SK-N-SH treated with all-trans-retinoic acid at 6 μM for 48 hours (cell line): ENCODE measurements at regions not wholly inside any gene's neighbourhood (a gene's known extent, or its start where the extent isn't known, plus 50 kb on each side); places are given as distances from the start of the nearest gene placed in this dataset.

Experiments used
- ATAC-seq: fragments of 200-7000 bp; cut with Tn5 transposase; 3 replicates; pipeline ENCODE4 v1.9.1; 2020; ENCODE audit warnings: mild to moderate bottlenecking, moderate library complexity
- ARNTL ChIP-seq: fragments of 450-650 bp; formaldehyde crosslinking; IDR thresholded peaks from 2 replicates; pipeline ENCODE4 v1.5.0; 2020; ENCODE audit warnings: low read depth, mild to moderate bottlenecking, moderate library complexity, borderline replicate concordance
- BACH2 ChIP-seq: fragments of 250-450 bp; sonication (Bioruptor Pico); IDR thresholded peaks from 2 replicates; pipeline ENCODE4 v1.9.0; 2021; ENCODE audit warnings: mild to moderate bottlenecking, borderline replicate concordance
- CSDC2 ChIP-seq: fragments of 250-450 bp; sonication (Bioruptor Pico); IDR thresholded peaks from 2 replicates; pipeline ENCODE4 v1.5.0; 2020; ENCODE audit warnings: mild to moderate bottlenecking, moderate library complexity
- GLIS3 ChIP-seq: fragments of 250-450 bp; sonication (Bioruptor Pico); IDR thresholded peaks from 2 replicates; pipeline ENCODE4 v1.5.0; 2020; ENCODE audit warnings: mild to moderate bottlenecking, moderate library complexity
- ISL1 ChIP-seq: fragments of 250-450 bp; sonication (Bioruptor Pico); IDR thresholded peaks from 2 replicates; pipeline ENCODE4 v2.1.2; 2022; ENCODE audit warnings: mild to moderate bottlenecking, moderate library complexity
- OSR1 ChIP-seq: fragments of 250-450 bp; sonication (Bioruptor Pico); IDR thresholded peaks from 2 replicates; pipeline ENCODE4 v1.8.0; 2022; ENCODE audit warnings: moderate library complexity, mild to moderate bottlenecking, inconsistent platforms
- PPARA ChIP-seq: fragments of 250-450 bp; sonication (Bioruptor Pico); IDR thresholded peaks from 2 replicates; pipeline ENCODE4 v1.5.0; 2020; ENCODE audit warnings: mild to moderate bottlenecking, borderline replicate concordance
- RARB ChIP-seq: fragments of 250-450 bp; sonication (Bioruptor Pico); IDR thresholded peaks from 2 replicates; pipeline ENCODE4 v1.8.0; 2021; ENCODE audit warnings: mild to moderate bottlenecking, moderate library complexity
- SNAI2 ChIP-seq: fragments of 250-450 bp; sonication (Bioruptor Pico); IDR thresholded peaks from 2 replicates; pipeline ENCODE4 v1.5.0; 2020; ENCODE audit warnings: mild to moderate bottlenecking, moderate library complexity
- TOX ChIP-seq: fragments of 250-450 bp; sonication (Bioruptor Pico); IDR thresholded peaks from 2 replicates; pipeline ENCODE4 v1.8.0; 2021; ENCODE audit warnings: mild to moderate bottlenecking, moderate library complexity, borderline replicate concordance
- ZC3H10 ChIP-seq: fragments of 250-450 bp; sonication (Bioruptor Pico); IDR thresholded peaks from 2 replicates; pipeline ENCODE4 v1.5.1; 2021; ENCODE audit warnings: mild to moderate bottlenecking, moderate library complexity
- ZFP3 ChIP-seq: fragments of 250-450 bp; sonication (Bioruptor Pico); IDR thresholded peaks from 2 replicates; pipeline ENCODE4 v1.5.0; 2020; ENCODE audit warnings: mild to moderate bottlenecking, moderate library complexity
- ZFP30 ChIP-seq: fragments of 450-650 bp; formaldehyde crosslinking; IDR thresholded peaks from 2 replicates; pipeline ENCODE4 v1.5.0; 2022; ENCODE audit warnings: mild to moderate bottlenecking, moderate library complexity
- ZNF565 ChIP-seq: fragments of 450-650 bp; formaldehyde crosslinking; conservative IDR thresholded peaks from 2 replicates; pipeline ENCODE4 v1.5.0; 2020; ENCODE audit warnings: low read depth, mild to moderate bottlenecking, moderate library complexity
- ZNF70 ChIP-seq: fragments of 450-650 bp; formaldehyde crosslinking; IDR thresholded peaks from 2 replicates; pipeline ENCODE4 v1.5.0; 2020; ENCODE audit warnings: mild to moderate bottlenecking, moderate library complexity
- ZNF8 ChIP-seq: fragments of 450-650 bp; formaldehyde crosslinking; IDR thresholded peaks from 2 replicates; pipeline ENCODE4 v1.5.0; 2020; ENCODE audit warnings: mild to moderate bottlenecking, moderate library complexity
- TF ChIP-seq, protein P1 (sequence below): fragments of 250-450 bp; sonication (Bioruptor Pico); IDR thresholded peaks from 2 replicates; pipeline ENCODE4 v1.8.0; 2020; ENCODE audit warnings: mild to moderate bottlenecking, moderate library complexity, borderline replicate concordance
- TF ChIP-seq, protein P2 (sequence below): fragments of 250-450 bp; sonication (Bioruptor Pico); IDR thresholded peaks from 2 replicates; pipeline ENCODE4 v1.5.1; 2021; ENCODE audit warnings: mild to moderate bottlenecking, moderate library complexity
- TF ChIP-seq, protein P3 (sequence below): fragments of 250-450 bp; sonication (Bioruptor Pico); IDR thresholded peaks from 2 replicates; pipeline ENCODE4 v1.5.1; 2020; ENCODE audit warnings: low read depth, mild to moderate bottlenecking, moderate library complexity
- TF ChIP-seq, protein P4 (sequence below): fragments of 250-450 bp; sonication (Bioruptor Pico); IDR thresholded peaks from 2 replicates; pipeline ENCODE4 v1.8.0; 2021; ENCODE audit warnings: low read depth, mild to moderate bottlenecking, moderate library complexity, borderline replicate concordance
- TF ChIP-seq, protein P5 (sequence below): fragments of 250-450 bp; sonication (Bioruptor Pico); IDR thresholded peaks from 2 replicates; pipeline ENCODE4 v1.5.0; 2020; ENCODE audit warnings: mild to moderate bottlenecking, moderate library complexity

DNA sequence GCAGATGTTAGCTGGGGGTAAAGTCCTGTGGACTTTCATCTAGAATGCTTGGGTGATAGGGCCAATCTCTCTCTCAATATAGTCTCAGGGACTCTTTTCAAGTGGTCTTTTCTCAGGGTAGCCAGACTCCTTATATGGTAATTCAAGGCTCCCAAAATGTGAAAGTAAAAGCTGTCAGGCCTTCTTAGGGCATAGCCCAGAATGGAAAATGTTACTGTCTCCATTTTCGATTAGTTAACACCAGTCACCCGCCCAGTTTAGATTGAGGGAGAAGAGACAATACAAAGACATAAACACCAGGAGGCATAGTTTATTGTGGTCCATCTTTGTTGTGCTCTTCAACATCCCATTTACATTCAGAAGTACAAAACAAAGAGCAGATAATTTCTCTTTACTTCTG, 295.8 kb downstream of the EPHA7 start (continued):
- TF ChIP-seq, protein P1, sequence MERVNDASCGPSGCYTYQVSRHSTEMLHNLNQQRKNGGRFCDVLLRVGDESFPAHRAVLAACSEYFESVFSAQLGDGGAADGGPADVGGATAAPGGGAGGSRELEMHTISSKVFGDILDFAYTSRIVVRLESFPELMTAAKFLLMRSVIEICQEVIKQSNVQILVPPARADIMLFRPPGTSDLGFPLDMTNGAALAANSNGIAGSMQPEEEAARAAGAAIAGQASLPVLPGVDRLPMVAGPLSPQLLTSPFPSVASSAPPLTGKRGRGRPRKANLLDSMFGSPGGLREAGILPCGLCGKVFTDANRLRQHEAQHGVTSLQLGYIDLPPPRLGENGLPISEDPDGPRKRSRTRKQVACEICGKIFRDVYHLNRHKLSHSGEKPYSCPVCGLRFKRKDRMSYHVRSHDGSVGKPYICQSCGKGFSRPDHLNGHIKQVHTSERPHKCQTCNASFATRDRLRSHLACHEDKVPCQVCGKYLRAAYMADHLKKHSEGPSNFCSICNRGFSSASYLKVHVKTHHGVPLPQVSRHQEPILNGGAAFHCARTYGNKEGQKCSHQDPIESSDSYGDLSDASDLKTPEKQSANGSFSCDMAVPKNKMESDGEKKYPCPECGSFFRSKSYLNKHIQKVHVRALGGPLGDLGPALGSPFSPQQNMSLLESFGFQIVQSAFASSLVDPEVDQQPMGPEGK (CRISPR knock-in tag) = no peak
- TF ChIP-seq SNAI2 (no peak), ZFP30 (CRISPR knock-in tag) (no peak), PPARA (no peak), ZNF8 (CRISPR knock-in tag) (no peak)
- TF ChIP-seq, protein P2, sequence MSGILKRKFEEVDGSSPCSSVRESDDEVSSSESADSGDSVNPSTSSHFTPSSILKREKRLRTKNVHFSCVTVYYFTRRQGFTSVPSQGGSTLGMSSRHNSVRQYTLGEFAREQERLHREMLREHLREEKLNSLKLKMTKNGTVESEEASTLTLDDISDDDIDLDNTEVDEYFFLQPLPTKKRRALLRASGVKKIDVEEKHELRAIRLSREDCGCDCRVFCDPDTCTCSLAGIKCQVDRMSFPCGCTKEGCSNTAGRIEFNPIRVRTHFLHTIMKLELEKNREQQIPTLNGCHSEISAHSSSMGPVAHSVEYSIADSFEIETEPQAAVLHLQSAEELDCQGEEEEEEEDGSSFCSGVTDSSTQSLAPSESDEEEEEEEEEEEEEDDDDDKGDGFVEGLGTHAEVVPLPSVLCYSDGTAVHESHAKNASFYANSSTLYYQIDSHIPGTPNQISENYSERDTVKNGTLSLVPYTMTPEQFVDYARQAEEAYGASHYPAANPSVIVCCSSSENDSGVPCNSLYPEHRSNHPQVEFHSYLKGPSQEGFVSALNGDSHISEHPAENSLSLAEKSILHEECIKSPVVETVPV (CRISPR knock-in tag) = no peak

DNA sequence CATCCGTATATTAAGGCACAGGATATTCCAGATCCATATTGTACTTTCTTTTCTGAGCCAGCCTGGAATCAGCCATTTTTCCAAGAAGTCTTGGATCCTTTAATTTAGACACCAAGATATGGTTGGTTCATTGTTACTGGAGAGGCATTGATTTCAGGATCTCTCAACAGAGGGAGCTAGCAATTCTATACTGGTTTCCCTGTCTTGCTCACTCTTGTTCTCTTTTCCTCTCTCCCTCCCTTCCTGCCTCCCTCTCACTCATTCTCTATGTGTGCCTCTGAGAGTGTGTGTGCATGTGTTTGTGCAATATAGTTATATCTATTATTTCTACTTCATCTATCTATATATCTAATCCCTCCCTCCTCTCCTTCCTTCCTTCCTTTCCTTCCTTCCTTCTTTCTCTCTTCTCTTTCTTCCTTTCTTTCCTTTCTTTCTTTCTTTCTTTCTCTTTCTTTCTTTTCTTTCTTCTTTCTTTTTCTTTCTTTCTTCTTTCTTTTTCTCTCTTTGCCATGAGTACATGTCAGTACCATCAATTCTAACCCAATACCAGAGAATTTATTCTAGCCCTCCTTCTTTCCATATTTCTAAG, 299.1 kb downstream of the EPHA7 start:
- TF ChIP-seq ZC3H10 (CRISPR knock-in tag) (no peak), ZNF70 (CRISPR knock-in tag) (no peak), OSR1 (CRISPR knock-in tag) (no peak), ZNF565 (CRISPR knock-in tag) (no peak), ISL1 (CRISPR knock-in tag) (no peak), CSDC2 (no peak), ZNF8 (CRISPR knock-in tag) (no peak), ARNTL (CRISPR knock-in tag) (no peak), ZFP3 (no peak)
- TF ChIP-seq, protein P3, sequence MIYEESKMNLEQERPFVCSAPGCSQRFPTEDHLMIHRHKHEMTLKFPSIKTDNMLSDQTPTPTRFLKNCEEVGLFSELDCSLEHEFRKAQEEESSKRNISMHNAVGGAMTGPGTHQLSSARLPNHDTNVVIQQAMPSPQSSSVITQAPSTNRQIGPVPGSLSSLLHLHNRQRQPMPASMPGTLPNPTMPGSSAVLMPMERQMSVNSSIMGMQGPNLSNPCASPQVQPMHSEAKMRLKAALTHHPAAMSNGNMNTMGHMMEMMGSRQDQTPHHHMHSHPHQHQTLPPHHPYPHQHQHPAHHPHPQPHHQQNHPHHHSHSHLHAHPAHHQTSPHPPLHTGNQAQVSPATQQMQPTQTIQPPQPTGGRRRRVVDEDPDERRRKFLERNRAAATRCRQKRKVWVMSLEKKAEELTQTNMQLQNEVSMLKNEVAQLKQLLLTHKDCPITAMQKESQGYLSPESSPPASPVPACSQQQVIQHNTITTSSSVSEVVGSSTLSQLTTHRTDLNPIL = no peak
- no peak for ATAC-seq

DNA sequence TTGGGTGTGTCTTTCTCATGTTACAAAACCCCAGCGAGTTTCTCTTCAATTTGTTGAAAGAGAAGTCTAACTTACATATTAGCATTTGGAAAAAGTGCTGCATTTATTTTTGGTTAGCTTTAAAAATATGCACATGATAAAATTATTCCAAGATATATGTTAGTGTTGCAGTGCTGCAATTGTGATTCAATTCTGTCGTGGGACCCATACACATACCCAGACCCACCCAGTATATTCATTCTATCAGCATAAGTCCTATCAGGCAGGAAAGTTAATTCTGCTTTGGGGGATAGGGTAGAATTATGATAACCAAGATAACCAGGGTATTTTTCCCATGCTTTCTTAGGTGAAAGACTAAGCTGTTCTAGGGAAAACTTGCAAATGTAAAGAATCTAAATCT, 313.5 kb downstream of the EPHA7 start:
- TF ChIP-seq TOX (no peak), RARB (CRISPR knock-in tag) (no peak), ZNF8 (CRISPR knock-in tag) (no peak), BACH2 (no peak), ZC3H10 (CRISPR knock-in tag) (no peak), PPARA (no peak), GLIS3 (CRISPR knock-in tag) (no peak)
- TF ChIP-seq, protein P4, sequence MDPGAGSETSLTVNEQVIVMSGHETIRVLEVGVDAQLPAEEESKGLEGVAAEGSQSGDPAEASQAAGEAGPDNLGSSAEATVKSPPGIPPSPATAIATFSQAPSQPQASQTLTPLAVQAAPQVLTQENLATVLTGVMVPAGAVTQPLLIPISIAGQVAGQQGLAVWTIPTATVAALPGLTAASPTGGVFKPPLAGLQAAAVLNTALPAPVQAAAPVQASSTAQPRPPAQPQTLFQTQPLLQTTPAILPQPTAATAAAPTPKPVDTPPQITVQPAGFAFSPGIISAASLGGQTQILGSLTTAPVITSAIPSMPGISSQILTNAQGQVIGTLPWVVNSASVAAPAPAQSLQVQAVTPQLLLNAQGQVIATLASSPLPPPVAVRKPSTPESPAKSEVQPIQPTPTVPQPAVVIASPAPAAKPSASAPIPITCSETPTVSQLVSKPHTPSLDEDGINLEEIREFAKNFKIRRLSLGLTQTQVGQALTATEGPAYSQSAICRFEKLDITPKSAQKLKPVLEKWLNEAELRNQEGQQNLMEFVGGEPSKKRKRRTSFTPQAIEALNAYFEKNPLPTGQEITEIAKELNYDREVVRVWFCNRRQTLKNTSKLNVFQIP (CRISPR knock-in tag) = no peak
- TF ChIP-seq, protein P5, sequence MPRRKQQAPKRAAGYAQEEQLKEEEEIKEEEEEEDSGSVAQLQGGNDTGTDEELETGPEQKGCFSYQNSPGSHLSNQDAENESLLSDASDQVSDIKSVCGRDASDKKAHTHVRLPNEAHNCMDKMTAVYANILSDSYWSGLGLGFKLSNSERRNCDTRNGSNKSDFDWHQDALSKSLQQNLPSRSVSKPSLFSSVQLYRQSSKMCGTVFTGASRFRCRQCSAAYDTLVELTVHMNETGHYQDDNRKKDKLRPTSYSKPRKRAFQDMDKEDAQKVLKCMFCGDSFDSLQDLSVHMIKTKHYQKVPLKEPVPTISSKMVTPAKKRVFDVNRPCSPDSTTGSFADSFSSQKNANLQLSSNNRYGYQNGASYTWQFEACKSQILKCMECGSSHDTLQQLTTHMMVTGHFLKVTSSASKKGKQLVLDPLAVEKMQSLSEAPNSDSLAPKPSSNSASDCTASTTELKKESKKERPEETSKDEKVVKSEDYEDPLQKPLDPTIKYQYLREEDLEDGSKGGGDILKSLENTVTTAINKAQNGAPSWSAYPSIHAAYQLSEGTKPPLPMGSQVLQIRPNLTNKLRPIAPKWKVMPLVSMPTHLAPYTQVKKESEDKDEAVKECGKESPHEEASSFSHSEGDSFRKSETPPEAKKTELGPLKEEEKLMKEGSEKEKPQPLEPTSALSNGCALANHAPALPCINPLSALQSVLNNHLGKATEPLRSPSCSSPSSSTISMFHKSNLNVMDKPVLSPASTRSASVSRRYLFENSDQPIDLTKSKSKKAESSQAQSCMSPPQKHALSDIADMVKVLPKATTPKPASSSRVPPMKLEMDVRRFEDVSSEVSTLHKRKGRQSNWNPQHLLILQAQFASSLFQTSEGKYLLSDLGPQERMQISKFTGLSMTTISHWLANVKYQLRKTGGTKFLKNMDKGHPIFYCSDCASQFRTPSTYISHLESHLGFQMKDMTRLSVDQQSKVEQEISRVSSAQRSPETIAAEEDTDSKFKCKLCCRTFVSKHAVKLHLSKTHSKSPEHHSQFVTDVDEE (CRISPR knock-in tag) = no peak
- ATAC-seq = no peak

DNA sequence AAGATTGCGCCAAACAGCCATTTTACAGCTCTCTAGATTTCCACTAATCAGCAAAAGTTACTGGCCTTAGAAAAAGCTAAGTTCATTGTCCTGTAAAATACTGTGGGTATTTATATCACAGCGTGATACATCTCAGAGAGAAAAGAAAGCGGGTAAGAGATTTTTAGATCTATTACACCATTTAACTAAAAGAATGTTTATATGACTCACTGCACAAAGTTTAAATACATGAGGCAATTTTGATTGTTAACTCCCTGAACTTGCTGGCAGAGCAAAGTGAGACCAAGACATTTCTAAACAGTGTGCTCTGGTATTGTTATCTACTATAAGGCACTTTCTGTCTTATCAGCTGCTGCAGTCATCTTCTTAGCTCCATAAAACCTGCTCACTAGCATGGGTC, 314.3 kb downstream of the EPHA7 start:
- TF ChIP-seq ZNF70 (CRISPR knock-in tag) = no peak
- TF ChIP-seq ISL1 (CRISPR knock-in tag) = no peak
- no peak for ATAC-seq
